UCSD-AML1 (cell line): ENCODE measurements at regions not wholly inside any gene's neighbourhood (a gene's known extent, or its start where the extent isn't known, plus 50 kb on each side); places are given as distances from the start of the nearest gene placed in this dataset.

ENCODE experiments used
- DNase-seq: peaks from one replicate; lab custom pipeline; 2025; ENCODE audit not compliant: unreplicated experiment; lab: John Stamatoyannopoulos, UW

DNA sequence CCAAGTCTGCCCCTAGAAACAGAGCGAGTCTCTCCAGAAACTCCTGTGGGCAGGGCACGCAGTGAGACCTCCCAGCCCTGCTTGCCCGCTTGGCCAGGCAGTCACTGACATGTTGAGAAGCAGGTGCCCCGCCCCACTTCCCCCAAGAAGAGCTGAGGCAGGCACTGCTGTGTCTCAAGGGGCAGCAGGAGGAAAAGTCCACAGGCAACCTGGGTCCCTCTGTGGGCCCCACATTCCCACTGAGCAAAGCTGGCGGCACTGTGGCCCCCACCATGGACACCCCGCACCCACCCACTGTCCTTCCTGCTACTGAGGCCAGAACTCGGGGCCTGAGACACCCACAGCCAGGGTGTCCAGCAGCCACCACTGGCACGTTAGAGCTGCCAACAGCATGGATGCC lies 137.3 kb upstream of the NKX1-1 start:
- DNase-seq: no peak

DNA sequence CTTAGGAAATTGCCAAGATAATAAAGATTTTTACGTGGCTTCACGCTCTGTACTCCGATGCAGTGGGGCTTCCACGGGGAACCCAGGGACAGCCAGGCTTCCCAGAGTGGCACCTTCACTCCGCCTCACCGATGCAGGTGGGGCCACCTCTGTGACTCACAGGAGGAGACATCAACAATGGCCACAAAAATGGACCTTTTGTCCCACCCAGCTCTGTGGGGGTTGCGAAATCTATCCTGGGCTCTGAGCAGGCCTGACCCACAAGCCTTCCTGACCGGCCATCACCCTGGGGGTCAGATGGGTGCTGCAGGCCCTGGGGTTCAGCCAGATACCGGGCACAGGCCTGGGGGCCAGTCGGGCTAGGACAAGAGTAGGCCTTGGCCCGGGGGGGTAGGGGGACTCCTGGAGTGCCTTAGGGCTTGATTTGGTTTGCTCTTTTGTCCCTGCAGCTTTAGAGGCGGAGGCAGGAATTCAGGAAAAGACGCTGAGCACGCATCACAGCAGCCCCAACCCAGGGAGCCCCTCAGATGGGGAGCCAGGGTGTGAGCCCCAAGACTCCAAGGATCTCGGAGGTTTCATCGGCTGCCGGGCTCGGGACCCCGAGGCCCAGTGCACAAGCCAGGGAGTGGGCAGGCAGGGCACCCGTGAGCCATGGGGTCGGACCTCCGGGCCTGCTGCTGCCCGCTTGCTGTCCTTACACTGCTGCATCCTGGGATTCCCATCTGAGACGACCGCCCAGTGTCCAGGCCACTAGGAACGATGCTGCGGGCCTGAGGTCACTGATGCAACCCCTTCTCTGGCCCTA lies 136.5 kb upstream of the NKX1-1 start:
- DNase-seq: no peak

DNA sequence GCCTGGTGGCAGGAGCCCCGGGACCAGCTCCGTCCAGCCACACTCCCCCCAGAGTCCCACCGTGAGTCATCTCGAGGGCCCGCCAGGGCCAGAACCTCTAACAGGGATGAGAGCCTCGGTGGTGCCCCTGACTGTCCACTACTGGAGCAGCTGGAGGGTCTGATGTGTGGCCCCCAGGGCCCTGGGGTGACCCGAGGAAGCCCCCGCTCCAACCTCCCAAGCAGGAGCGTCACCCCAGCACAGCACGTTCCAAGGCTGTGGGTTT lies 135.9 kb upstream of the NKX1-1 start:
- no peak for DNase-seq

DNA sequence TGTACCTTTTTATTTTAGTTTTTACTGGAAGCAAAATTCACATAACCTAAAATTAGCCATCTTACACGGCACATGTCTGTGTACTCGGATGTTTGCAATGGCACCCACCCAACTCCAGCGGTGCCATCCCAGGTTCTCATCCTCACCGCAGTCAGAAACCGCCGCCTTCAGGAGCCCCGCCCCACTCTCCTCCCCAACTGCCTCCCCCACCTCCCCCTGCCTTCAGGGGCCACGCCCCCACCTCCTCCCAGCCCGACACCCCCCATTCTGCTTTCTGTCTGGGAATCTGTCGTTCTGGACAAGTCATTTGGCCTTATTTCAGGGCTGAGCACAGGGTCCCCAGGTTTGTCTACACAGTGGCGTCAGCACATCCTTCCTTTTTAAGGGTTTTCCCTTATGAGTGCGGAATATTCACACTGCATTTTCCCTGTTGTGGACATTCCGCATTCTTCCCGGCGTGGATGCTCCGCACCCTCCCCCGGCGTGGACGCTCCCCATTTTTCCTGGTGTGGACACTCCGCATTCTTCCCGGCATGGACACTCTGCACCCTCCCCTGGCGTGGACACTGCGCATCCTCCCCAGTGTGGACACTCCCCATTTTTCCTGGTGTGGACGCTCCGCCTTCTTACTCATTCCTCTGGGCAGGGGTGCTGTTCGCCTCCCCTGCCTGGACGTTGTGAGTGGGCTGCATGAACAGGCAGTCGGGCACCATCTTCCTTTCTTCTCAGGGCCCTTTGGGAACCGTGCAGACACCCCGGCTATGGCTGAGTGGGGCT lies 135.4 kb upstream of the NKX1-1 start:
- no peak for DNase-seq

DNA sequence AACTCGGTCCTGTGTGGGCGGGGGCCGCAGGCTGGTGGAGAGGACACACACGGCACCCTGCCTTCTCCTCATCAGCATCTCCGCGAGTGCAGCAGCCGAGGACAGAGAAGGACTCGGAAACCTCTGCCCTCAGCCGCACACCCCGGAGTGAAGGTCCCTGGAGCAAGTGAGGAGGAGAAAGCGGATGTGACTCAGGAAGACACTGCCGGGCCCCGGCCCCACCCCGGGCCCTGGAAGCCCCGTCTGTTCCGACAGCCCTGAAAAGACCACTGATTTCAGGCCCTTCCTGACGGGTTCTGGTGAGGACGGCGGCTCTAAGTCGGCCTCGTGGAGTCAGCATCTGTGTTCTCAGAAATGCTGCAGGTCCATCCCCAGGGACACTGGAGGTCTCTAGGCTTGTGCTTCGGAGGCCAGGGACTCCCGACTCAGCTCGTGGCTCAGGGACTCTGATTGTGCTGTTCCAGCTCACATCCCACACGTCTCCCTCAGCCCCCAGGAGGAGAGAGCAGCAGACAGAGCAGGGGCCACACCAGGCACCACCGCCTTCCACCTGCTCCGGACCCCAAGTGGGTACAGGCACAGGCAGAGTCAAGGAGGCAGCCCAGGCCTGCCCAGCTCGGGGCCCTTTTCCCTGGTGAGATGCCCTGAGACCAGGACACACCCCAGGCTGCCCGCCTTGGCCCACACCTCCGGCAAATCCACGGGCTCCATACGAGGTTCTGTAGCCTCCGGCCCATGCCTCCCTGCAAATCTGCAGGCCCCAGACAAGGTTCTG lies 134.5 kb upstream of the NKX1-1 start:
- no peak for DNase-seq

DNA sequence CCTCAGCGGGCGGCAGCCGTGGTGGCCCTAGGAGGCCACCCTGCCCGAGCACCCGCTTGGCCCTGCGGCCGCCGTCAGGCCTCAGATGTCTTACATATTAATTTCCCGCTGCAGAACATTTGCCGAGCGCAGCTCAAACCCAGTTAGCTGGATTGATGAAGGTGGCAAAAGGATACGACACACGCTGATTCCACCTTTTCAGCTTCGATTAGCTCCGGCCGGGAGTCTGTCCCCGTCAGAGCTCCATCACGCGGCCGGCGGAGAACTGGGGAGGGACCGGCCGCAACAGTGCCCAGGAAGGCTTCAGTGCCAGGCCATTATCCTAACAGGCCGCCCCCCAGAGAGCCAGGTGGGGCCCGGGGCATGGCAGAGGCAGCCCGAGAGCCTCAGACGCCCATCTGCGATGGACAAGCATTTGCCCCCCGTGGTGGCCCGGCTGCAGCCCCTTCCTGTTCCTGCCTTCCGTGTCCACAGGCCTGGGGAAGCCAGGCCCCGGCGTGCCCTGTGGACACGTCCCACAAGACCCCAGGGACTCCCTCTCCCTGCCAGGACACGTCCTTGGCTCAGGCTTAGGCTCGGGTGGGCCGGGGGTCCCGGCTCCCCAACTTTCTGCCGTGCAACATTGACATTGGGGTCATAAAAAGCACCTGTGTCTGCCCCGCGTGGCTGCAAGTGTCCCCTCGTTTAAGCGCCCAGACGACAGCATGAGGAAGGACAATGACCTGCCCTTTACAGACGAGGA lies 133.8 kb upstream of the NKX1-1 start:
- DNase-seq: no peak

DNA sequence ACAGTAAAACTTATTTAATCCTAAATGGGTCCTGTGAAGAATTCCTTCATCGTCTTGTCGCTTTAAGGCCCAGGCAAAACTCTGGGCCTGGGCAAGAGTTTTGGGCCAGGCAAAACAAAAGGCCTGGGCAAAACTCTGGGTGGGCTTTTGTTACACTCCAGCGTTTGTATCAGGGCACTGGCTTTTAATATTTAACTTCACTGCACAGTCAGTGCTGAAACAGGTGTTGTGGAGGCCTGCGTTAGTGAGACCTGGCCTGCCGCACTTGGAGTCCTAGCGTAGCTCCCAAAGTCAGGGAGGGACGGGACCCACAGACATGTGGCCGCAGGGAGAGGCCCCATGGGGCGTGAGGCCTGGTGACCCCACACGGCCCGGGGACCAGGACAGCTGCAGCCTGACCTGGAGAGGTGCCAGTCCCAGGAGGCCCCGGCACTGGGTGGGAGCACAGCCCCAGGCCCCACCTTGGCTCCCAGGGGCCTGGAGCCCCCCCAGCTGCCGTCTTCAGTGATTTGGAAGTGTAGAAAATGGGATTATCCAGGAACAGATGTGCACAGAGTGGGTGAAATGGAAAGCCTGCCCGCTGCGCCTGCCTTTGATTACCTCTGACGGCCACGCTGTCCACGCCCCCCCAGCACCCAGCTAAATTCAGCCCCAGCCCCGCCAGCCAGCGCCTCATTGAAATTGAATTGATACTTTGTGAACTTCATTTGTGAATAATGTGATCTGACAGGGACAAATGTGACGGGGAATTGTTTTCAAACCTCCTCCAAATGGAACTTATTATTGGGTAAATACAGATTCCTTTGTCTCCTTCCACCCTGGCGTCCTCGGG lies 132.9 kb upstream of the NKX1-1 start:
- no peak for DNase-seq

DNA sequence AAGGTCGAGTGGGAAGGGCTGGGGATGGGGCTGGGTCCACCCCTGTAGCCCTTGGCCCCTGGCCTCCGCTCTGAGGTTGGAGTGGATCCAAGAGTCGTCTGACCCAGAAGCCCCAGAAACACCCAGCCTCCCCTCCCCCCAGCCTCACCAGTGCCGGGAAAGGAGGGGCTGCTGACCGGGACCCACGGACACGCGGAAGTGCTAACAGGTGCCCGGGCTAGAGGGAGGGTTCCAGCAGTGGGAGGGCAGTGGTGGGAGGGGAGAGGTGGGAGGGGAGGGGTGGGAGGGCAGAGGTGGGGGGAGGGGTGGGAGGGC lies 131.8 kb upstream of the NKX1-1 start:
- DNase-seq: no peak

DNA sequence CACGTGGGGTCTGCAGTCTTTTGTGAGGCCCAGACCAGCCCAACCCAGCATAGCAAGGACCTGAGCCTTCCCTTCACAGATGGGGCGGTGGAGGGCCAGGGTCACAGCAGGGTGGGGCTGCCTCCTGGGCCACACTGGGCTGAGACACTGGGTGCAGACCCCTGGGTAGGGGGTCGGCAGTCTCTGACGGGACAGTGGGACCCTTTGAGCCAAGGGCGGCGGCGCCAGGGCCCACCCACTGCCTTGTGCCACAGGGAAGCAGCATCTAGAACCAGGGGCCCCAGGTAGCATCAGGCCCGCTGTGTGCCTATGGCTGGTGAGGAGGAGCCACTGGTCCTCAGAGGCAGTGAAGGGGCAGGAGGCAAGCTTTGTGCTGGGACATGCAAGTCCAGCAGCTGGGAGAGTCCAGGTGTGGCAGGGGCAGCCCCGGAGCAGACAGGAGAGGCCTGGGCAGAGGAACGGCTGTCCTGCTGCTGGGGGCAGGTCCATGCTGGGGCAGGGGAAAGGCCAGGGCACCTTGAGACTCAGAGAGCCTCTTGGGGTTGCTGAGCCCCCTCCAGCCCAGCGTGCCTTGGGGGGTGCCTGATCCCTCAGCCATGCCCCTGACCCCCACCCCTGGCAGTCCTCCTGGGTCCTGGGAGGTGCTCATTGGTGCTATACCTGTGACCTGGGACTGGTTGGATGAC lies 131.3 kb upstream of the NKX1-1 start:
- no peak for DNase-seq

DNA sequence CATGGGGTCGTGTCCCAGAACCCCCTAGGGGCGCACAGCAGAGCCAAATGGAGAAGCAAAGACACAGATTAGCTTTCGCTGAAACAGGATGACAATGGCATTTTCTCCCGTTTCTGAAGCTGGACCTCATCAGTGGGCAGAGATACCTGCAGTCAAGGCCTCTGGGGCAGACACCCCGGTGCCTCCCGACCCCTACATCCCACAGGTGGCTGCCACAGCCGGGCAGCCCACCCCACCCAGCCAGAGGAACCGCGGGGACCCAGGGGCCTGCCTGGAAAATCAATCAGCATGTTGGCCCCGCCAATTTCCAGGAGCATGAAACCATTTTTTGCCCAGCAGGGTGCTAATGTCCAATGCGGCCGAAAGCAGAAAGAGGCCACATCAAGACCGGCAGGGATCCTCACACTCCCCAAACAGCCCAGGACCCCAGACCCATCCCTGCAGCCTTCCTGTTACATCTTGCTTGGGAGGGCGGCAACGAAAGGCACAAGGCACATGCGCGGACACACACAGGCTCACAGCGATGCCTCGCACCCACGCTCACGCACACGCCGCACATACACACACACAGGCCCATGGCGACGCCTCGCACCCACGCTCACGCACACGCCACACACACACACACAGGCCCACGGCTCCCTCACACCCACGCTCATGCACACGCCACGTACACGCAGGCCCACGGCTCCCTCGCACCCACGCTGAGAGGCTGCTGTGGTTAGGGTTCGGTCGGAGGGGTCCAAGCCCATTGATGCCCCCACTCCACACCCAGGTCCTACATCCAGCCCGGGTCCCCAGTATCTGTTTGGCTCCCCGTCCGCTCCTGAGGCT lies 130.6 kb upstream of the NKX1-1 start:
- no peak for DNase-seq

DNA sequence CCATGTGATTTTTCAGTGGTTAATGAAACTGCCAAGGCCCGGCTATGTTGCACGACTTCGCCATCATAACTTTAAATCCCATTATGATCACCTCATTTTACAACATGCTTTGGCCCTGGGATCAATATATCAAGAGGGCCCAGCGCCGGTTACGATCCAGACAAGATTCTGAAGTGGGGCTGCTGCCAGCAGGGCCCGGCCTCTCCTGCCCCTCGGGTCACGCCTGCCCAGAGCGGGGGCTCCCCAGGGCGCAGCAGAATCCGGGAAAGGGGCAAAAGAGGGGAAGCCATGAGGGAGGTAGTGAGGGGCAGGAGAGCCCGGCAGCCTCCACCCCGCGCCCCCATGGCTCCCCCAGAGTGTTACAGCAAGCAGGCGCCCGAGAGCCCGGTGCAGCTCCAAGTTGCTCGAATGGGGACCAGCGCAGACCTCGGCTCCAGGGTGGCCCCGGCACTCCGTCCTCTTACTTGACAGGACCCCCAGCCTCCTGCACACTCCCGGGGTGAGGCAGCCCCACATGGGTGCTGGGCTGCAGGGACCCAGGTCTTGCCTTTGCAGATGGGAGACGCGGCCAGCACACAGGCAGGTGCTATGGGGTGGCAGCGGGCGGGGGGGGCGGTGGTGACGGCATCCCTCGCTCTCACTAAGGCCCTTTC lies 129.8 kb upstream of the NKX1-1 start:
- no peak for DNase-seq

DNA sequence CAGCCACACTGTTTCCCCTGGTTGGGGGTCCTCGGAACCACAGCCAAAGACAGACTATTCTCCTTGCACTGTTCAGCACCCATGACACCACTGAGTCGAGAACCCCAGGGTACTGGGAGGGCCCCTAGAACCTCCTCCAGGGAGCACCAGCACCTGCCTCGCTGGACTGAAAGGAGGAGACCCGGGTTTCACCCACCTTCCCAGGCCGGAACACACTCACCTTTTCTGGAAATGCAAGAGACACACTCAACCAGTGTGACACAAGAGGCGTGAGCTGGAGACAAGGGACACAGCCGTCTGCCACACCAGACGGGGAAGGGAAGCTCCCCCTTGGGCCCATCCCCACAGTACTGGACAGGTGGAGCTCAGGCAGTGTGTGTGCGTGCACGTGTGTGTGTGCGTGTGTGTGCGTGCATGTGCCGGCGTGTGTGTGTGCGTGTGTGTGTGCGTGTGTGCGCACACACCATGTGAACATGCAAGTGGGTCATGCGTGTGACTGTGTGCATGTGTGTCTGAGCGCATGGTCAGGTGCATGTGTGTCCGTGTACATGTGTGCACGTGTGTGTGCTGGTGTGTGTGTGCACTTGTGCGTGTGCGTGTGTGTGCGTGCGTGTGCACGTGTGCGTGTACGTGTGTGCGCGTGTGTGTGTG lies 128.8 kb upstream of the NKX1-1 start:
- no peak for DNase-seq

DNA sequence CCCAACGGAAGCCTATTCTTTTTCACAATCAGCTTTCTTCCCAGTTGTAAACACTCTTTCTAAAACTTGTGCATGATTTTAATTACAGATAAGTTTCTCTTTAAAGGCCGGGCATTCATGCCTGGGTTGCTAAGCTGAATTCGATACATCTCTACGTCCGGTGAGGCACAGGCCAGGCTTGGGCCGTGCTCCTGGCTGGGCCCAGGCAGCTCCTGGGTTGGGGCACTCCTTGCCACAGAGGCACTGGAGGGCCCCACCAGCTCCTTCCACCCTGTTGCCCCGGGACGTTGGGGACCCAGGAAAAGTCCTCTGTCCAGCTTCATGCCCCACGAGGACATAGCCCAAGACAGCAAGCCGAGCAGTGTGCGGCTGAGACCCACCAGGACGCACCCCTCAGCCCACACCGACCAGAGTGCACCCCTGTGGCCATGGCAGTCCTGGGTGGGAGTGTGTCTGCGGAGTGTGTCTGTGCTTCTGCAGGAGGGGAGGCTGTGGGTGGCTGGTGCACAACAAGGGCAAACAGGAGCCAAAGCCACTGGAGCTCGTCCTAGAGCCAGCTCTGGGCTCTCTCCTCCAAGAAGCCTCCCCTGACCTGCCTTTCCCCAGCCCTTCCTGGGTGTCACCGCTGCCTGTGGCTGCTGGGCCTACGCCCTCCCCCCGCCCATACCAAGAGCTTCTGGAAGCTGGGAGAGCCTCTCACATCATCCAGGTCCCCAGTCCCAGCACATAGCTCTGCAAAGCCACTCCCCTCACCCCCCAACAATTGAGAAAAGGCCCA lies 128.0 kb upstream of the NKX1-1 start:
- DNase-seq: no peak

DNA sequence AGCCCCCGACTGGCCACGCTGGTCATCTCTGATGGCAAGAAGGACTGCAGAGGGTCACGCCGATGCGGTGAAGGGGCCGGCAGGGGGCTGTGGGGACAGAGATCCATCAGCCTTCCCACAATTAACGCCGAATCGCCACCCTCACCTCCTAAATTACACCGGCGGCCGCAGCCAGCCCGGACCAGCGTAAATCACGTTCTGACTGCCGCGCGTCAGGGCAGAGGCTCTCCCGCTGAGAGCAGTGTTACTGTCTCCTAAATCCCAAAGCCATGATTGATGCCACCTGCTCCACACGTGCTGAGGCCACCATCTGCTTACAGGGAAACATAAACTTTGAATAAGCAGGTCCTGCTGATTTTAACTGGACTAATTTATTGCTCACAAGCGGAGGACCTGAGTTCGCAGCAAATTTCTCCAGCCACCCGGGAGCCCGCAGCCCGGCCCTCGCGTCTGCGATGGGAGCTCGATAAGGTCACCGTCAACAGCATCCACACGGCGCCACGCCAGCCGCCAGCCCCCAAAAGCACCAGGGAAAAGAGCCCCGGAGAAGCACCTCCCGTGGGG lies 127.3 kb upstream of the NKX1-1 start:
- DNase-seq: no peak

DNA sequence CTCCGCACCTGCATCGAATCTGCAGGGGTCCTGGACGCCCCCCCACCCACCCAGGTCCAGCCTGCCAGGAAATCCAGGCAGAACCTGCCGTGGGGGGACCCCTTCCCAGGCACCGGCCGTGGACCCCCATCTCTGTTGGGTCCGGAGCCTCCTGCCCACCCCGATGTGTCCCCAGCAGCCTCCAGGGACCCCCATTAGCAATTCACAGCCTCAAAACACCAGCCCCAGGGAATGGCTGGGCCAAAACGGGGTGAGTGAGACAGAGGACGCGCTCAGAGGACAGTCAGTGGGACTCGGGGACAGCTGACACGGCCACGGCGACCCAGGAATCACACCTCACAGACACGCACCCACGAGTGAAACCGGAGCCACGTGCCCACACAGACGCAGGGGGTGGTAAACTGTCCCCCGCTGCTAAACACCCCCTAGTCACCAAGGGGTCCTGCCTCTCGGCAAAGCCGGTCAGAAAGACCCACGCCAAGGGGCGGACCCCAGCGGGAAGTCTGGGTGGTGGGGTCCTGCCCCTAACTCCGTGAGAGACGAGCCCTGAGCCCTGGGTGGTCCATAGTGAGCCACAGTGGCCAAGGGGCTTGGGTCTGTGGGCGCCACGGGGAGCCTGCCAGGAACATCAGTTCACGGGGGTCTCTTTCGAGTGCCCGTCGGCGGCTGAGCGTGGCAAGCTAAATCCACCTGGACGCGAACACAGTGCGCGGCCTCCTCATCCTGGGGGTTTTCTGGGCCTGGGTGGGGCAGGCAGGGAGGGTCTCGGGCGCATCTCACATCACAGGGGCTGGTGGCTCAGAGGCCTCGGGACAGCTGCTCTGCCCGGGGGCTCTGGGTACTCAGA lies 126.5 kb upstream of the NKX1-1 start:
- no peak for DNase-seq
